ENCODE measurements at regions not wholly inside any gene's neighbourhood (a gene's known extent, or its start where the extent isn't known, plus 50 kb on each side); places are given as distances from the start of the nearest gene placed in this dataset.

GRCh38 chr2:196291426-196291825, 120.0 kb upstream of the STK17B start:
- ChIA-PET POLR2A (interaction anchor here (1.4 to 1.5 kb wide), 2 partner anchors 12 to 25 kb away, joined by 3 read pairs; no protein-coding TSS in a partner anchor), CTCF (interaction anchor here (0.5 to 2.8 kb wide), 8 partner anchors 8 to 213 kb away, joined by 3 to 12 read pairs (median 8); no protein-coding TSS in a partner anchor)
- no TSS peak for BruUV-seq (replicated peaks)
- H3K27ac Mint-ChIP-seq (ENCODE audit: low read depth, unreplicated experiment), result no peak overlapping the region
- TF ChIP-seq CTCF (IDR thresholded peaks at IDR 0.05; ENCODE audit: unreplicated experiment), result no peak
- H3K4me1 Mint-ChIP-seq (ENCODE audit: insufficient read depth, unreplicated experiment), result peaks cover 36% of the 10 kb centered on the region
- H3K4me3 Mint-ChIP-seq (ENCODE audit: unreplicated experiment), result no peak overlapping the region
- H3K36me3 Mint-ChIP-seq (ENCODE audit: insufficient read depth, unreplicated experiment), result no peaks in the 10 kb centered on the region
- H3K9me3 Mint-ChIP-seq (ENCODE audit: unreplicated experiment), result no peaks in the 10 kb centered on the region
- no peak for DNase-seq (ENCODE audit: unreplicated experiment)
- H3K27me3 Mint-ChIP-seq (ENCODE audit: insufficient read depth, unreplicated experiment), result no peaks in the 10 kb centered on the region
- intact Hi-C loops (cut with micrococcal nuclease), result loop anchor here (5.0 kb wide), 2 partner anchors 119 to 214 kb away; partner anchors contain the start of gene STK17B

- no peaks in the 10 kb centered on the region for H3K36me3 Mint-ChIP-seq (ENCODE audit: insufficient read depth, unreplicated experiment)
- ChIA-PET POLR2A (interaction anchor here (0.6 to 2.8 kb wide), 5 partner anchors 13 to 313 kb away, joined by 3 to 16 read pairs (median 3); no protein-coding TSS in a partner anchor), CTCF (interaction anchor here (0.5 to 2.8 kb wide), 10 partner anchors 10 to 316 kb away, joined by 3 to 12 read pairs (median 4); partner anchors contain the start of gene STK17B)
- no peak for TF ChIP-seq CTCF (IDR thresholded peaks at IDR 0.05; ENCODE audit: unreplicated experiment)
- peaks cover 36% of the 10 kb centered on the region for H3K4me1 Mint-ChIP-seq (ENCODE audit: insufficient read depth, unreplicated experiment)
- BruUV-seq (replicated peaks), result no TSS peak
- H3K27ac Mint-ChIP-seq (ENCODE audit: low read depth, unreplicated experiment), result peak overlapping the region; percentile 31
- H3K4me3 Mint-ChIP-seq (ENCODE audit: unreplicated experiment), result peak overlapping the region; percentile 4
- no peaks in the 10 kb centered on the region for H3K9me3 Mint-ChIP-seq (ENCODE audit: unreplicated experiment)
- intact Hi-C loops (cut with micrococcal nuclease), result loop anchor here (5.0 kb wide), 2 partner anchors 120 to 215 kb away; partner anchors contain the start of gene STK17B
- DNase-seq (ENCODE audit: unreplicated experiment), result peak; percentile 87
- H3K27me3 Mint-ChIP-seq (ENCODE audit: insufficient read depth, unreplicated experiment), result no peaks in the 10 kb centered on the region
Observed at GRCh38 chr2:196291873-196292800, 120.8 kb upstream of the STK17B start.

- H3K27me3 Mint-ChIP-seq (ENCODE audit: insufficient read depth, unreplicated experiment), result no peaks in the 10 kb centered on the region
- CTCF ChIA-PET, result interaction anchor here (0.6 to 3.0 kb wide), 9 partner anchors 9 to 468 kb away, joined by 3 to 19 read pairs (median 5); no protein-coding TSS in a partner anchor
- H3K9me3 Mint-ChIP-seq (ENCODE audit: unreplicated experiment), result no peaks in the 10 kb centered on the region
- peak; percentile 79 for DNase-seq (ENCODE audit: unreplicated experiment)
- H3K27ac Mint-ChIP-seq (ENCODE audit: low read depth, unreplicated experiment), result peak overlapping the region; percentile 35
- no TSS peak for BruUV-seq (replicated peaks)
- H3K4me1 Mint-ChIP-seq (ENCODE audit: insufficient read depth, unreplicated experiment), result peaks cover 36% of the 10 kb centered on the region
- POLR2A ChIA-PET, result interaction anchor here (0.5 to 2.8 kb wide), 4 partner anchors 124 to 692 kb away, joined by 3 to 16 read pairs (median 7); no protein-coding TSS in a partner anchor
- TF ChIP-seq CTCF (IDR thresholded peaks at IDR 0.05; ENCODE audit: unreplicated experiment), result no peak
- H3K36me3 Mint-ChIP-seq (ENCODE audit: insufficient read depth, unreplicated experiment), result no peaks in the 10 kb centered on the region
- intact Hi-C loops (cut with micrococcal nuclease), result loop anchor here (2.0 to 5.0 kb wide), 3 partner anchors 122 to 307 kb away; partner anchors contain the start of gene STK17B
- no peak overlapping the region for H3K4me3 Mint-ChIP-seq (ENCODE audit: unreplicated experiment)
Observed at GRCh38 chr2:196293751-196294515, 122.6 kb upstream of the STK17B start.
